DND-41 (cell line): ENCODE measurements at regions not wholly inside any gene's neighbourhood (a gene's known extent, or its start where the extent isn't known, plus 50 kb on each side); places are given as distances from the start of the nearest gene placed in this dataset.
A peak's percentile ranks its signal among the peaks of the same experiment; 100 is the strongest.

ENCODE experiments used
- ATAC-seq: fragments of 200-7000 bp; cut with Tn5 transposase; 3 replicates; pipeline ENCODE4 v1.9.1; 2021; ENCODE audit warnings: low read depth; ENCODE audit not compliant: insufficient read depth
- DNase-seq: peaks from one replicate; pipeline ENCODE4 v3.0.0-alpha.2; 2020
- H2AFZ ChIP-seq: 2 replicates; pipeline ENCODE4 v1.6.0; 2012; ENCODE audit warnings: low read depth, low read length
- H3K27ac ChIP-seq: 2 replicates; pipeline ENCODE4 v1.5.1; 2012; ENCODE audit warnings: low read length, inconsistent platforms
- H3K27me3 ChIP-seq: fragments of 200-600 bp; sonication (generic); 2 replicates; pipeline ENCODE4 v1.6.0; 2012; ENCODE audit warnings: low read length, mild to moderate bottlenecking, inconsistent platforms; ENCODE audit not compliant: insufficient read depth, poor library complexity
- H3K36me3 ChIP-seq: 2 replicates; pipeline ENCODE4 v1.5.1; 2012; ENCODE audit warnings: low read length, inconsistent platforms; ENCODE audit not compliant: insufficient read depth
- H3K4me1 ChIP-seq: 2 replicates; pipeline ENCODE4 v1.5.1; 2012; ENCODE audit warnings: mild to moderate bottlenecking, low read length; ENCODE audit not compliant: insufficient read depth
- H3K4me2 ChIP-seq: 2 replicates; pipeline ENCODE4 v1.6.0; 2012; ENCODE audit warnings: mild to moderate bottlenecking, moderate library complexity, low read length, inconsistent platforms; ENCODE audit not compliant: insufficient read depth
- H3K4me3 ChIP-seq, 2 experiments: fragments of 200-600 bp in 1 of 2; shearing (Covaris generic) in 1 of 2; 2 replicates each; pipeline ENCODE4 v1.5.1; 2012 to 2016; ENCODE audit warnings: inconsistent platforms in 2 of 2, low read length in 2 of 2, mild to moderate bottlenecking in 2 of 2, low read depth in 1 of 2, moderate library complexity in 1 of 2
- H3K79me2 ChIP-seq: 2 replicates; pipeline ENCODE4 v1.6.0; 2012; ENCODE audit warnings: low read length, inconsistent platforms; ENCODE audit not compliant: insufficient read depth
- H3K9ac ChIP-seq: 2 replicates; pipeline ENCODE4 v1.6.0; 2012; ENCODE audit warnings: low read depth, mild to moderate bottlenecking, inconsistent platforms, low read length, moderate library complexity
- H3K9me3 ChIP-seq: 2 replicates; pipeline ENCODE4 v1.5.1; 2012; ENCODE audit warnings: low read length, moderate library complexity, mild to moderate bottlenecking, inconsistent platforms; ENCODE audit not compliant: insufficient read depth, severe bottlenecking
- H4K20me1 ChIP-seq: 2 replicates; pipeline ENCODE4 v1.6.0; 2012; ENCODE audit warnings: low read length; ENCODE audit not compliant: insufficient read depth
- EZH2 ChIP-seq: IDR thresholded peaks from 3 replicates; pipeline ENCODE4 v1.6.1; 2012; ENCODE audit warnings: borderline replicate concordance, low read depth, mild to moderate bottlenecking, moderate library complexity, low read length, inconsistent platforms; ENCODE audit not compliant: severe bottlenecking
- TF ChIP-seq, protein P1 (sequence below): IDR thresholded peaks from 2 replicates; pipeline ENCODE4 v1.5.1; 2012; ENCODE audit warnings: borderline replicate concordance, low read length, moderate library complexity, mild to moderate bottlenecking; ENCODE audit not compliant: poor library complexity, severe bottlenecking; ENCODE audit errors: extremely low read depth

DNA sequence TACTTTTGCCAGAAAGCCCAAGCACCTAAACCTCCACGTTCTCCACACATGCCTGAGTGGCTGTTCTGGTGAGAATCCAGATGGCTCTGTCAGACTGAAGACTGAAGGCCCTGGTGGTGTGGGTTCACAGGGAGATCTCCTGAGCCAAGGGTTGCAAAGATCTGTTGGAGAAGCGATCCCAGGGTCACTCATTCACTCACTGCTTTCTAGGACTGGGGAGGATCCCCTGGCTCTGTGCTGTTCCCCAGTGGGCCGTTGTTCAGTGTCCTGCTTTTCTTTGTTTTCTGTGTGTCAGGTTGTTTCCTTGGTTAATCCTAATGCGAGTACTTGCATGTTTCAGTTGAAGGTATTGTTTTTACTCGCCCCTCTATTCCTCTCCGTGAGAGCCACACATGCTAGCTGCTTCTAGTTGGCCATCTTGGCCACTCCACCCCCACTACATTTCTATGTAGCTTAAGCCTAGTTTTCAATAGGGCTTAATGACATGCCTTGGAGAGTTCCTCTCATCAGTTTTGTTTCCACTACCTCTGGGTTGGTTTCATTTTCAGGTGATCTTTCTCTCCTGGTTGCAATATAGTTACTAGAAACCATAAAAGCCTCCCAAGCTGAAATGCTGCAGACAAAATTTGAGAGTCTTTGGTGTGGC is 144.5 kb upstream of the SLC38A2 start:
- no peak overlapping the region for H3K9ac ChIP-seq
- H3K4me2 ChIP-seq: no peak overlapping the region
- H3K79me2 ChIP-seq: no peaks in the 10 kb centered on the region
- peaks cover 13% of the 10 kb centered on the region; the same call in 1 of the 2 replicates for H3K4me1 ChIP-seq
- no peak for DNase-seq
- no peaks in the 10 kb centered on the region for H4K20me1 ChIP-seq
- H2AFZ ChIP-seq: no peak overlapping the region
- H3K36me3 ChIP-seq: no peaks in the 10 kb centered on the region
- TF ChIP-seq, protein P1, sequence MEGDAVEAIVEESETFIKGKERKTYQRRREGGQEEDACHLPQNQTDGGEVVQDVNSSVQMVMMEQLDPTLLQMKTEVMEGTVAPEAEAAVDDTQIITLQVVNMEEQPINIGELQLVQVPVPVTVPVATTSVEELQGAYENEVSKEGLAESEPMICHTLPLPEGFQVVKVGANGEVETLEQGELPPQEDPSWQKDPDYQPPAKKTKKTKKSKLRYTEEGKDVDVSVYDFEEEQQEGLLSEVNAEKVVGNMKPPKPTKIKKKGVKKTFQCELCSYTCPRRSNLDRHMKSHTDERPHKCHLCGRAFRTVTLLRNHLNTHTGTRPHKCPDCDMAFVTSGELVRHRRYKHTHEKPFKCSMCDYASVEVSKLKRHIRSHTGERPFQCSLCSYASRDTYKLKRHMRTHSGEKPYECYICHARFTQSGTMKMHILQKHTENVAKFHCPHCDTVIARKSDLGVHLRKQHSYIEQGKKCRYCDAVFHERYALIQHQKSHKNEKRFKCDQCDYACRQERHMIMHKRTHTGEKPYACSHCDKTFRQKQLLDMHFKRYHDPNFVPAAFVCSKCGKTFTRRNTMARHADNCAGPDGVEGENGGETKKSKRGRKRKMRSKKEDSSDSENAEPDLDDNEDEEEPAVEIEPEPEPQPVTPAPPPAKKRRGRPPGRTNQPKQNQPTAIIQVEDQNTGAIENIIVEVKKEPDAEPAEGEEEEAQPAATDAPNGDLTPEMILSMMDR: no peak
- TF ChIP-seq EZH2: no peak
- no peaks in the 10 kb centered on the region for H3K27me3 ChIP-seq
- no peak overlapping the region for H3K4me3 ChIP-seq
- ATAC-seq: peak; percentile 55; the same call in 2 of the 3 replicates
- H3K27ac ChIP-seq: peak overlapping the region; percentile 21; the same call in 1 of the 2 replicates
- H3K9me3 ChIP-seq: no peaks in the 10 kb centered on the region

DNA sequence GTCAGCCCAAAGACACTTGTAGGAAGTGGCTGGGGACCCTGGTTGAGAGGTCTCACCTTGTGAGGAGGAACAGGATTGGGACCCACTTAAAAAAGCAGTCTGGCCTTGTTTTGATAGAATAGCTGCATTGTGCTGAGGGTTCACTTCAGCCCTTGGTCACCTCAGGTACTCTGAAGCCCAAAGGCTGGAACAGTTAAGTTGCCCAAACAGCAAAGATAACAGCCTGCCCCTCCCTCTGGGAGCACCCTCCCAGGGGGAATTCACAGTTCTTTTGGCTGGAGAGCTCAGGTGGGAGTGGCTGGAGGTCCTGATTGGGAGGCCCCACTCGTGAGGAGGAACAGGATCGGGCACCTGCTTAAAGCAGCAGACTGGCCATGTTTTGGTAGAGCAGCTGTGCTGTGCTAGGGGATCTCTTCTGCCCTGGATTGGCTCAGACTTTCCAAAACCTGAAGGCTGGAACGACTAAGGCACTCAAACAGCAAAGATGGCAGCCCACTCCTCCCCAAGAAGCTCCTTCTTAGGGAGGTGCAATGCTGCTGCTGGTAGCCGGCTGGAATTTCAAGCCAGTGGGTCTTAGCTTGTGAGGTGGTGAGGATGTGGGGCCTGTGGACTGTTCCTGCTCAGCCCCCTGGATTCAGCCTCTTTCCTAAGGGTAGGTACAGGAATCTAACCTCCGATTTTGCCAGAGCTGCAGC is 143.8 kb upstream of the SLC38A2 start:
- Histone ChIP-seq H3K36me3 (no peaks in the 10 kb centered on the region), H4K20me1 (no peaks in the 10 kb centered on the region), H3K4me2 (no peak overlapping the region), H3K4me1 (peaks cover 13% of the 10 kb centered on the region; the same call in 1 of the 2 replicates), H3K27ac (no peak overlapping the region), H3K27me3 (no peaks in the 10 kb centered on the region), H2AFZ (no peak overlapping the region), H3K79me2 (no peaks in the 10 kb centered on the region), H3K4me3 (no peak overlapping the region), H3K9me3 (no peaks in the 10 kb centered on the region), H3K9ac (no peak overlapping the region)
- ATAC-seq (no peak), DNase-seq (no peak)
- TF ChIP-seq, protein P1: no peak
- no peak for TF ChIP-seq EZH2

DNA sequence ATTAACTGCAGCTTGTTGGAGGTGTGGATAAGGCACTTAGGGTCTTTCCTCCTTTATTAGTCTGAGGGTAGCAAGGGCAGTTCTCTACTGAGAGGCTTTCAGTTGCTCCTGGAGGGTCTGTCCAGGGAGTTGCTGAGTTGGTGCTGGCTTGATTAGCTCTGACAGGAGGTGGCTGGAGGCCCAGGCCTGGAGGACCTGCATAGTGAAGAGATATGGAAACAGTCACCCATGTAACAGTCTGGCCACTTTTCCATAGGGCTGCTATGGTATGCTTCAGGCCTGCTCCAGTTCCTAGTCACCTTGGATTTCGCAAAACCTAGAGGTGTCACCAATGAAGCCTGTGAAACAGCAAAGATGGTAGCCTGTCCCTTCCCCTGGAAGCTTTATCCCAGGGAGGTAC is 143.3 kb upstream of the SLC38A2 start:
- DNase-seq (no peak), ATAC-seq (no peak)
- H3K36me3 ChIP-seq: no peaks in the 10 kb centered on the region
- H2AFZ ChIP-seq: no peak overlapping the region
- no peak for TF ChIP-seq EZH2
- TF ChIP-seq, protein P1: no peak
- no peaks in the 10 kb centered on the region for H3K79me2 ChIP-seq
- H3K4me2 ChIP-seq: no peak overlapping the region
- H3K4me3 ChIP-seq: no peak overlapping the region
- no peaks in the 10 kb centered on the region for H4K20me1 ChIP-seq
- H3K4me1 ChIP-seq: peaks cover 13% of the 10 kb centered on the region; the same call in 1 of the 2 replicates
- no peaks in the 10 kb centered on the region for H3K27me3 ChIP-seq
- no peaks in the 10 kb centered on the region for H3K9me3 ChIP-seq
- H3K9ac ChIP-seq: no peak overlapping the region
- H3K27ac ChIP-seq: no peak overlapping the region
